ENCODE measurements at regions not wholly inside any gene's neighbourhood (a gene's known extent, or its start where the extent isn't known, plus 50 kb on each side); places are given as distances from the start of the nearest gene placed in this dataset.

- no peak for TF ChIP-seq CTCF (IDR thresholded peaks at IDR 0.05; ENCODE audit: low read length)
- TF ChIP-seq EZH2 (optimal IDR thresholded peaks at IDR 0.05; ENCODE audit: low read depth, low read length), result no peak
- TF ChIP-seq EZH2phosphoT487 (IDR thresholded peaks at IDR 0.05; ENCODE audit: low read length), result no peak
Measured at GRCh38 chr11:87909178-87909577, 266.1 kb downstream of the RAB38 start.

Measured in MM.1S (cell line).